K562 (cell line): ENCODE measurements at regions not wholly inside any gene's neighbourhood (a gene's known extent, or its start where the extent isn't known, plus 50 kb on each side); places are given as distances from the start of the nearest gene placed in this dataset.

ENCODE experiments used
- CAMTA2 ChIP-seq: fragments of 250-450 bp; sonication (Bioruptor Pico); conservative IDR thresholded peaks from 2 replicates; pipeline ENCODE4 v1.5.1; 2022
- POLR2B ChIP-seq: fragments of 450-650 bp; IDR thresholded peaks from 2 replicates; pipeline ENCODE4 v1.6.1; 2018; ENCODE audit warnings: low read depth; ENCODE audit not compliant: partially characterized antibody
- SMAD1 ChIP-seq: fragments of 150-350 bp; IDR thresholded peaks from 2 replicates; pipeline ENCODE4 v1.6.1; 2014; ENCODE audit warnings: low read length, low read depth; ENCODE audit not compliant: partially characterized antibody
- TAF1 ChIP-seq: IDR thresholded peaks from 2 replicates; pipeline ENCODE4 v1.6.1; 2011; ENCODE audit warnings: mild to moderate bottlenecking, low read length, moderate library complexity; ENCODE audit not compliant: insufficient read depth, control insufficient read depth, severe bottlenecking; ENCODE audit errors: extremely low read depth
- ZNF224 ChIP-seq: sonication (generic); formaldehyde crosslinking; IDR thresholded peaks from 2 replicates; pipeline ENCODE4 v1.8.0; 2022; ENCODE audit warnings: mild to moderate bottlenecking, missing genetic modification reagents
- TF ChIP-seq, protein P1 (sequence below), 3 experiments: IDR thresholded peaks in 2 of 3; conservative IDR thresholded peaks in 1 of 3; 2 replicates each; pipeline ENCODE4 v1.5.1; 2011 to 2012; ENCODE audit warnings: low read length in 3 of 3, mild to moderate bottlenecking in 3 of 3, control low read depth in 2 of 3, improper control_type of control experiment in 1 of 3, inconsistent platforms in 1 of 3, low read depth in 1 of 3, mixed read lengths in 1 of 3, moderate library complexity in 1 of 3; ENCODE audit not compliant: insufficient read depth in 2 of 3
- TF ChIP-seq, protein P2 (sequence below), 2 experiments: fragments of 450-650 bp in 1 of 2; IDR thresholded peaks; 2 replicates each; pipeline ENCODE4 v1.6.1; 2011 to 2017; ENCODE audit warnings: low read depth in 2 of 2, antibody characterized with exemption in 1 of 2, borderline replicate concordance in 1 of 2, low read length in 1 of 2, mild to moderate bottlenecking in 1 of 2, mixed read lengths in 1 of 2; ENCODE audit not compliant: control insufficient read depth in 1 of 2
- TF ChIP-seq, protein P3 (sequence below): sonication (generic); formaldehyde crosslinking; IDR thresholded peaks from 2 replicates; pipeline ENCODE4 v1.5.0; 2020; ENCODE audit warnings: missing genetic modification reagents

DNA sequence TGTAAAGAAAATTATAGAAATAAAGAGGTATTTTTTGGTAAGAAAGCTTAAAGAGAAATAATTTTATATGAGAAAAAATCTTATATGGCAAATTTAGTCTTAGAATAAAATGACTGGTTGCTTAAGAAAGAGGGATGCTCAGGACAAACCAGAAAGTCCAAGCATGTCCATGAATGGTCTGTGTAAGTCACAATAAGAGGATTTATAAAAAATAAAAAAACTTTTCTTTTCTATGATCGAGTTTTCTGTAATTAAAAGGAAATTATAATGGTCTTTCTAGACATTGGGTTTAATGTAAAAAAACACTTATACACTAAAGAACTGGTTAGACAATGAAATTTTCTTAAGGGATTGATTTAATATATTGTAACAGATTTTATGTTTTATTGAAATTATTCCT is 819.6 kb downstream of the TBC1D22A start:
- TF ChIP-seq TAF1 (no peak), POLR2B (no peak), ZNF224 (CRISPR knock-in tag) (no peak), SMAD1 (no peak), CAMTA2 (CRISPR knock-in tag) (no peak)
- TF ChIP-seq, protein P1, sequence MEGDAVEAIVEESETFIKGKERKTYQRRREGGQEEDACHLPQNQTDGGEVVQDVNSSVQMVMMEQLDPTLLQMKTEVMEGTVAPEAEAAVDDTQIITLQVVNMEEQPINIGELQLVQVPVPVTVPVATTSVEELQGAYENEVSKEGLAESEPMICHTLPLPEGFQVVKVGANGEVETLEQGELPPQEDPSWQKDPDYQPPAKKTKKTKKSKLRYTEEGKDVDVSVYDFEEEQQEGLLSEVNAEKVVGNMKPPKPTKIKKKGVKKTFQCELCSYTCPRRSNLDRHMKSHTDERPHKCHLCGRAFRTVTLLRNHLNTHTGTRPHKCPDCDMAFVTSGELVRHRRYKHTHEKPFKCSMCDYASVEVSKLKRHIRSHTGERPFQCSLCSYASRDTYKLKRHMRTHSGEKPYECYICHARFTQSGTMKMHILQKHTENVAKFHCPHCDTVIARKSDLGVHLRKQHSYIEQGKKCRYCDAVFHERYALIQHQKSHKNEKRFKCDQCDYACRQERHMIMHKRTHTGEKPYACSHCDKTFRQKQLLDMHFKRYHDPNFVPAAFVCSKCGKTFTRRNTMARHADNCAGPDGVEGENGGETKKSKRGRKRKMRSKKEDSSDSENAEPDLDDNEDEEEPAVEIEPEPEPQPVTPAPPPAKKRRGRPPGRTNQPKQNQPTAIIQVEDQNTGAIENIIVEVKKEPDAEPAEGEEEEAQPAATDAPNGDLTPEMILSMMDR (IDR thresholded peaks at IDR 0.05 in 2 of 3, conservative IDR thresholded peaks at IDR 0.05 in 1 of 3; ENCODE audit: insufficient read depth in 2 of 3, low read depth in 1 of 3, low read length in 3 of 3): no peak
- TF ChIP-seq, protein P2, sequence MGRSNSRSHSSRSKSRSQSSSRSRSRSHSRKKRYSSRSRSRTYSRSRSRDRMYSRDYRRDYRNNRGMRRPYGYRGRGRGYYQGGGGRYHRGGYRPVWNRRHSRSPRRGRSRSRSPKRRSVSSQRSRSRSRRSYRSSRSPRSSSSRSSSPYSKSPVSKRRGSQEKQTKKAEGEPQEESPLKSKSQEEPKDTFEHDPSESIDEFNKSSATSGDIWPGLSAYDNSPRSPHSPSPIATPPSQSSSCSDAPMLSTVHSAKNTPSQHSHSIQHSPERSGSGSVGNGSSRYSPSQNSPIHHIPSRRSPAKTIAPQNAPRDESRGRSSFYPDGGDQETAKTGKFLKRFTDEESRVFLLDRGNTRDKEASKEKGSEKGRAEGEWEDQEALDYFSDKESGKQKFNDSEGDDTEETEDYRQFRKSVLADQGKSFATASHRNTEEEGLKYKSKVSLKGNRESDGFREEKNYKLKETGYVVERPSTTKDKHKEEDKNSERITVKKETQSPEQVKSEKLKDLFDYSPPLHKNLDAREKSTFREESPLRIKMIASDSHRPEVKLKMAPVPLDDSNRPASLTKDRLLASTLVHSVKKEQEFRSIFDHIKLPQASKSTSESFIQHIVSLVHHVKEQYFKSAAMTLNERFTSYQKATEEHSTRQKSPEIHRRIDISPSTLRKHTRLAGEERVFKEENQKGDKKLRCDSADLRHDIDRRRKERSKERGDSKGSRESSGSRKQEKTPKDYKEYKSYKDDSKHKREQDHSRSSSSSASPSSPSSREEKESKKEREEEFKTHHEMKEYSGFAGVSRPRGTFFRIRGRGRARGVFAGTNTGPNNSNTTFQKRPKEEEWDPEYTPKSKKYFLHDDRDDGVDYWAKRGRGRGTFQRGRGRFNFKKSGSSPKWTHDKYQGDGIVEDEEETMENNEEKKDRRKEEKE (IDR thresholded peaks at IDR 0.05; ENCODE audit: borderline replicate concordance in 1 of 2, control insufficient read depth in 1 of 2, low read depth in 2 of 2, low read length in 1 of 2): no peak
- TF ChIP-seq, protein P3, sequence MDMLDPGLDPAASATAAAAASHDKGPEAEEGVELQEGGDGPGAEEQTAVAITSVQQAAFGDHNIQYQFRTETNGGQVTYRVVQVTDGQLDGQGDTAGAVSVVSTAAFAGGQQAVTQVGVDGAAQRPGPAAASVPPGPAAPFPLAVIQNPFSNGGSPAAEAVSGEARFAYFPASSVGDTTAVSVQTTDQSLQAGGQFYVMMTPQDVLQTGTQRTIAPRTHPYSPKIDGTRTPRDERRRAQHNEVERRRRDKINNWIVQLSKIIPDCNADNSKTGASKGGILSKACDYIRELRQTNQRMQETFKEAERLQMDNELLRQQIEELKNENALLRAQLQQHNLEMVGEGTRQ: no peak
